Sigmoid colon (tissue), 4 donors: ENCODE measurements at regions not wholly inside any gene's neighbourhood (a gene's known extent, or its start where the extent isn't known, plus 50 kb on each side); places are given as distances from the start of the nearest gene placed in this dataset.

Experiments
- EP300 ChIP-seq, 4 donors: sonication (generic); formaldehyde crosslinking; IDR thresholded peaks; one replicate each; pipeline ENCODE4 v1.6.1; 2017; ENCODE audit warnings: antibody characterized with exemption in 4 of 4
- POLR2A ChIP-seq, 2 donors: fragments of 450-650 bp; IDR thresholded peaks; one replicate each; pipeline ENCODE4 v1.6.1; 2016; ENCODE audit warnings: antibody characterized with exemption in 2 of 2, mild to moderate bottlenecking in 2 of 2, moderate library complexity in 2 of 2
- TF ChIP-seq, protein P1 (sequence below), 4 experiments: fragments of 450-650 bp in 3 of 4; fragments of 200-600 bp in 1 of 4; IDR thresholded peaks; one replicate each; pipeline ENCODE4 v1.5.1; 2016 to 2019; ENCODE audit warnings: antibody characterized with exemption in 4 of 4, mild to moderate bottlenecking in 3 of 4, moderate library complexity in 2 of 4

- TF ChIP-seq, protein P1, sequence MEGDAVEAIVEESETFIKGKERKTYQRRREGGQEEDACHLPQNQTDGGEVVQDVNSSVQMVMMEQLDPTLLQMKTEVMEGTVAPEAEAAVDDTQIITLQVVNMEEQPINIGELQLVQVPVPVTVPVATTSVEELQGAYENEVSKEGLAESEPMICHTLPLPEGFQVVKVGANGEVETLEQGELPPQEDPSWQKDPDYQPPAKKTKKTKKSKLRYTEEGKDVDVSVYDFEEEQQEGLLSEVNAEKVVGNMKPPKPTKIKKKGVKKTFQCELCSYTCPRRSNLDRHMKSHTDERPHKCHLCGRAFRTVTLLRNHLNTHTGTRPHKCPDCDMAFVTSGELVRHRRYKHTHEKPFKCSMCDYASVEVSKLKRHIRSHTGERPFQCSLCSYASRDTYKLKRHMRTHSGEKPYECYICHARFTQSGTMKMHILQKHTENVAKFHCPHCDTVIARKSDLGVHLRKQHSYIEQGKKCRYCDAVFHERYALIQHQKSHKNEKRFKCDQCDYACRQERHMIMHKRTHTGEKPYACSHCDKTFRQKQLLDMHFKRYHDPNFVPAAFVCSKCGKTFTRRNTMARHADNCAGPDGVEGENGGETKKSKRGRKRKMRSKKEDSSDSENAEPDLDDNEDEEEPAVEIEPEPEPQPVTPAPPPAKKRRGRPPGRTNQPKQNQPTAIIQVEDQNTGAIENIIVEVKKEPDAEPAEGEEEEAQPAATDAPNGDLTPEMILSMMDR (IDR thresholded peaks at IDR 0.05): no peak
- TF ChIP-seq EP300 (IDR thresholded peaks at IDR 0.05) (no peak), POLR2A (IDR thresholded peaks at IDR 0.05) (no peak)
Observed at GRCh38 chr9:85130260-85130659, 460.7 kb downstream of the NTRK2 start.
